ENCODE measurements at regions not wholly inside any gene's neighbourhood (a gene's known extent, or its start where the extent isn't known, plus 50 kb on each side); places are given as distances from the start of the nearest gene placed in this dataset.

DNA sequence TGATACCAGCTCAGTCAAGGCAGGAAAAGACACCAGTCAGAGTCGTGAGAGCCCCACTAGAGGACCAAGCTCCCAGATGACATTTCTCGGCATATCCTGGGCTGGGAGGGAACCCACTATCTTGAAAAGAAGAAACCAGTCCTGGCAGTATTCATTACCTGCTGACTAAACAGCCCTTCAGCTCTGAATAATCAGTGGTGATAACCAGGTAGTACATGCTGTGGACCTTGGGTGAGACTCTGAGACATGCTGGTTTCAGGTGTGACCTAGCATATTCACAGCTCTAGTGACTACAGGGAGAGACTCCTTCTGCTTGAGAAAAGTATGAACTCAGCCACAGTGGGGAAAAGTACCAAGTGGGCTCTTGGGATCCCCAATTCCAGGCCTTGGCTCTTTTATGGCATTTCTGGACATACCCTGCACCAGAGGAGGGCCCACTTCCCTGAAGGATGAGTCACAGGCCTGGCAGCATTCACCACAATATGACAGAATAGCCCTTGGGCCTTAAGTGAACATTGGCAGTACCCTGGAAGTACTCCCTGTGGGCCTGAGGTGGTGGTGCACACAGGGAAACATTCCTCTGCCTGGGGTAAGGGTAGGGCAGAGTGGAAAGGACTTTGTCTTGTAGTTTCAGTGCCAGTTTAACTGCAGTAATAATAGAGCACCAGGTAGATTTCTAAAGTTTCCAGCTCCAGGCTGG is 82.6 kb upstream of the SLC38A4 start:
- H3K27me3 ChIP-seq (ENCODE audit: insufficient read depth, low read depth): no peaks in the 10 kb centered on the region
- intact Hi-C loops (cut with micrococcal nuclease; ENCODE audit: unreplicated experiment): no loop called here
- H3K4me2 ChIP-seq: no peak overlapping the region
- H3K79me2 ChIP-seq (ENCODE audit: low read depth): no peaks in the 10 kb centered on the region
- H3K4me3 ChIP-seq: no peak overlapping the region
- H3K27ac ChIP-seq: no peak overlapping the region
- no TSS peak for BruUV-seq (replicated peaks)
- ChIA-PET POLR2A (ENCODE audit: unreplicated experiment) (no interaction called here), CTCF (no interaction called here)
- no peaks in the 10 kb centered on the region for H3K9me2 ChIP-seq (ENCODE audit: insufficient read depth)
- no peaks in the 10 kb centered on the region for H3F3A ChIP-seq (ENCODE audit: insufficient read depth, low read depth)
- no peak overlapping the region for H2AFZ ChIP-seq
- peaks cover 9% of the 10 kb centered on the region; the same call in 1 of the 2 replicates for H3K4me1 ChIP-seq (replicated peaks; ENCODE audit: insufficient read depth)
- TF ChIP-seq, protein P1, sequence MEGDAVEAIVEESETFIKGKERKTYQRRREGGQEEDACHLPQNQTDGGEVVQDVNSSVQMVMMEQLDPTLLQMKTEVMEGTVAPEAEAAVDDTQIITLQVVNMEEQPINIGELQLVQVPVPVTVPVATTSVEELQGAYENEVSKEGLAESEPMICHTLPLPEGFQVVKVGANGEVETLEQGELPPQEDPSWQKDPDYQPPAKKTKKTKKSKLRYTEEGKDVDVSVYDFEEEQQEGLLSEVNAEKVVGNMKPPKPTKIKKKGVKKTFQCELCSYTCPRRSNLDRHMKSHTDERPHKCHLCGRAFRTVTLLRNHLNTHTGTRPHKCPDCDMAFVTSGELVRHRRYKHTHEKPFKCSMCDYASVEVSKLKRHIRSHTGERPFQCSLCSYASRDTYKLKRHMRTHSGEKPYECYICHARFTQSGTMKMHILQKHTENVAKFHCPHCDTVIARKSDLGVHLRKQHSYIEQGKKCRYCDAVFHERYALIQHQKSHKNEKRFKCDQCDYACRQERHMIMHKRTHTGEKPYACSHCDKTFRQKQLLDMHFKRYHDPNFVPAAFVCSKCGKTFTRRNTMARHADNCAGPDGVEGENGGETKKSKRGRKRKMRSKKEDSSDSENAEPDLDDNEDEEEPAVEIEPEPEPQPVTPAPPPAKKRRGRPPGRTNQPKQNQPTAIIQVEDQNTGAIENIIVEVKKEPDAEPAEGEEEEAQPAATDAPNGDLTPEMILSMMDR (conservative IDR thresholded peaks at IDR 0.05): no peak
- TF ChIP-seq EZH2 (IDR thresholded peaks at IDR 0.05; ENCODE audit: low read depth): no peak
- no peaks in the 10 kb centered on the region for H4K20me1 ChIP-seq (ENCODE audit: insufficient read depth)
- H3K36me3 ChIP-seq (ENCODE audit: low read depth): no peaks in the 10 kb centered on the region
- DNase-seq: peak; percentile 59 to 63
- H3K9me3 ChIP-seq (ENCODE audit: insufficient read depth, low read depth): peaks cover 3% of the 10 kb centered on the region; the same call in 1 of the 2 replicates

GRCh38 chr12:46908936-46909635 is 83.3 kb upstream of the SLC38A4 start:
- H4K20me1 ChIP-seq (ENCODE audit: insufficient read depth): no peaks in the 10 kb centered on the region
- no TSS peak for BruUV-seq (replicated peaks)
- CTCF ChIA-PET: no interaction called here
- DNase-seq: no peak
- intact Hi-C loops (cut with micrococcal nuclease; ENCODE audit: unreplicated experiment): no loop called here
- no peak for TF ChIP-seq EZH2 (IDR thresholded peaks at IDR 0.05; ENCODE audit: low read depth)
- TF ChIP-seq, protein P1 (conservative IDR thresholded peaks at IDR 0.05): no peak
- H3K27ac ChIP-seq: no peak overlapping the region
- H3F3A ChIP-seq (ENCODE audit: insufficient read depth, low read depth): no peaks in the 10 kb centered on the region
- no peak overlapping the region for H3K4me3 ChIP-seq
- H3K4me1 ChIP-seq (replicated peaks; ENCODE audit: insufficient read depth): peaks cover 9% of the 10 kb centered on the region; the same call in 1 of the 2 replicates
- H3K9me3 ChIP-seq (ENCODE audit: insufficient read depth, low read depth): peaks cover 3% of the 10 kb centered on the region; the same call in 1 of the 2 replicates
- no peak overlapping the region for H3K4me2 ChIP-seq
- no peak overlapping the region for H2AFZ ChIP-seq
- POLR2A ChIA-PET (ENCODE audit: unreplicated experiment): no interaction called here
- H3K9me2 ChIP-seq (ENCODE audit: insufficient read depth): no peaks in the 10 kb centered on the region
- H3K27me3 ChIP-seq (ENCODE audit: insufficient read depth, low read depth): no peaks in the 10 kb centered on the region
- no peaks in the 10 kb centered on the region for H3K79me2 ChIP-seq (ENCODE audit: low read depth)
- no peaks in the 10 kb centered on the region for H3K36me3 ChIP-seq (ENCODE audit: low read depth)

DNA sequence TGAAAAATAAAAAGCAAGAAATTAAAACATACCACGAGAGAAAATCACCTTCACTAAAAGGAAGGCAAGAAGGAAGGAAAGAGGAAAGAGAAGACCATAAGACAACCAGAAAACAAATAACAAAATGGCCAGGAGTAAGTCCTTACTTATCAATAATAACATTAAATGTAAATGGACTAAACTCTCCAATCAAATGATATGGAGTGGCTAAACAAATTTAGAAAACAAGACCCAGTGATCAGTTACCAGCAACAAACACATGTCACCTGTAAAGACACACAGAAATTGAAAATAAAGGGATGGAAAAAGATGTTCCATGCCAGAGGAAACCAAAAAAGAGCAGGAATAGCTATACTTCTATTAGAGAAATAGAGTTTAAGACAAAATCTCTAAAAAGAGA is 85.0 kb upstream of the SLC38A4 start:
- no peaks in the 10 kb centered on the region for H4K20me1 ChIP-seq (ENCODE audit: insufficient read depth)
- no peaks in the 10 kb centered on the region for H3K27me3 ChIP-seq (ENCODE audit: insufficient read depth, low read depth)
- ChIA-PET POLR2A (ENCODE audit: unreplicated experiment) (no interaction called here), CTCF (no interaction called here)
- no TSS peak for BruUV-seq (replicated peaks)
- no peaks in the 10 kb centered on the region for H3F3A ChIP-seq (ENCODE audit: insufficient read depth, low read depth)
- H3K4me3 ChIP-seq: no peak overlapping the region
- H3K9me2 ChIP-seq (ENCODE audit: insufficient read depth): no peaks in the 10 kb centered on the region
- peaks cover 3% of the 10 kb centered on the region; the same call in 1 of the 2 replicates for H3K9me3 ChIP-seq (ENCODE audit: insufficient read depth, low read depth)
- no peaks in the 10 kb centered on the region for H3K79me2 ChIP-seq (ENCODE audit: low read depth)
- H3K27ac ChIP-seq: no peak overlapping the region
- H3K4me2 ChIP-seq: no peak overlapping the region
- intact Hi-C loops (cut with micrococcal nuclease; ENCODE audit: unreplicated experiment): no loop called here
- peaks cover 9% of the 10 kb centered on the region; the same call in 1 of the 2 replicates for H3K4me1 ChIP-seq (replicated peaks; ENCODE audit: insufficient read depth)
- DNase-seq: no peak
- TF ChIP-seq, protein P1 (conservative IDR thresholded peaks at IDR 0.05): no peak
- TF ChIP-seq EZH2 (IDR thresholded peaks at IDR 0.05; ENCODE audit: low read depth): no peak
- no peak overlapping the region for H2AFZ ChIP-seq
- no peaks in the 10 kb centered on the region for H3K36me3 ChIP-seq (ENCODE audit: low read depth)
